KMS-11 (cell line): ENCODE measurements at regions not wholly inside any gene's neighbourhood (a gene's known extent, or its start where the extent isn't known, plus 50 kb on each side); places are given as distances from the start of the nearest gene placed in this dataset.

ENCODE experiments used
- H2AFZ ChIP-seq: fragments of 200-600 bp; sonication (generic); 2 replicates; pipeline ENCODE4 v1.6.1; 2016; ENCODE audit warnings: antibody characterized with exemption, mixed run types, low read depth
- H3K27ac ChIP-seq: fragments of 200-600 bp; sonication (generic); 2 replicates; pipeline ENCODE4 v1.6.1; 2016; ENCODE audit warnings: mild to moderate bottlenecking, mixed run types
- H3K27me3 ChIP-seq: fragments of 200-600 bp; sonication (generic); 2 replicates; pipeline ENCODE4 v1.6.1; 2017; ENCODE audit warnings: mild to moderate bottlenecking, low read depth, mixed run types, moderate library complexity; ENCODE audit not compliant: insufficient read depth
- H3K36me3 ChIP-seq: fragments of 200-600 bp; sonication (generic); 2 replicates; pipeline ENCODE4 v1.6.1; 2017; ENCODE audit warnings: mild to moderate bottlenecking, mixed run types; ENCODE audit not compliant: insufficient read depth
- H3K4me1 ChIP-seq: fragments of 200-600 bp; sonication (generic); 2 replicates; pipeline ENCODE4 v1.6.1; 2016; ENCODE audit warnings: mild to moderate bottlenecking, low read depth, mixed run types; ENCODE audit not compliant: poor library complexity, severe bottlenecking
- H3K4me2 ChIP-seq: fragments of 200-600 bp; sonication (generic); 2 replicates; pipeline ENCODE4 v1.7.0; 2016; ENCODE audit warnings: mild to moderate bottlenecking, mixed run types
- H3K4me3 ChIP-seq: fragments of 200-600 bp; sonication (generic); IDR thresholded peaks from 2 replicates; pipeline ENCODE4 v1.6.1; 2017; ENCODE audit warnings: low read depth, low read length, mixed read lengths; ENCODE audit not compliant: insufficient read depth
- H3K79me2 ChIP-seq: fragments of 200-600 bp; sonication (generic); 2 replicates; pipeline ENCODE4 v1.6.1; 2016; ENCODE audit warnings: low read depth, mixed run types; ENCODE audit not compliant: insufficient read depth
- H3K9ac ChIP-seq: fragments of 200-600 bp; sonication (generic); 2 replicates; pipeline ENCODE4 v1.6.1; 2016; ENCODE audit warnings: mild to moderate bottlenecking, mixed run types
- H4K20me1 ChIP-seq: fragments of 200-600 bp; sonication (generic); 2 replicates; pipeline ENCODE4 v1.6.1; 2016; ENCODE audit warnings: mild to moderate bottlenecking, mixed run types; ENCODE audit not compliant: insufficient read depth
- TF ChIP-seq, protein P1 (sequence below): fragments of 200-600 bp; sonication (generic); conservative IDR thresholded peaks from 2 replicates; pipeline ENCODE4 v1.6.1; 2017; ENCODE audit warnings: low read depth, mild to moderate bottlenecking, antibody characterized with exemption, low read length, moderate library complexity, mixed read lengths

DNA sequence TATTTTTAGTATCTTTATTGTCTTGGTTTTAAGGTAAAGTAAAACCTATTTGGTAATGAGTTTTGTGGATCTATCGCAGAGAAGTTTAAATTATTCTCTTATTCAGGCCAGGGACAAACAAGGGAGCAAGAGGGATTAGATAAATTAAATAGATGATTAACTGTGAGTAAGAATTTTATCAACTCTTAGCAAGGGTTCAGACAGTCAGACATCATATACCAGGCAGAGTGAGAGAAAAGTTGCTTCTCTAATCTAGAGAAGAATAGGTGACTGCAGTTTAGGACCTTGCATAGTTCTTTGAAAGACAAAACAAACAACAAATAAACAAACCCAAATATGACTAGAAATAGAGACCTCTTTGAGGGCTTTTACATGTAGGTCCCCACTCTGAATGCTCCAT is 840.2 kb upstream of the GOT2 start:
- Histone ChIP-seq H3K27me3 (no peaks in the 10 kb centered on the region), H3K9ac (no peak overlapping the region), H3K79me2 (no peaks in the 10 kb centered on the region), H3K27ac (no peak overlapping the region), H3K4me3 (no peak overlapping the region), H3K4me1 (no peaks in the 10 kb centered on the region), H3K4me2 (no peak overlapping the region), H3K36me3 (no peaks in the 10 kb centered on the region), H2AFZ (no peak overlapping the region), H4K20me1 (no peaks in the 10 kb centered on the region)
- TF ChIP-seq, protein P1, sequence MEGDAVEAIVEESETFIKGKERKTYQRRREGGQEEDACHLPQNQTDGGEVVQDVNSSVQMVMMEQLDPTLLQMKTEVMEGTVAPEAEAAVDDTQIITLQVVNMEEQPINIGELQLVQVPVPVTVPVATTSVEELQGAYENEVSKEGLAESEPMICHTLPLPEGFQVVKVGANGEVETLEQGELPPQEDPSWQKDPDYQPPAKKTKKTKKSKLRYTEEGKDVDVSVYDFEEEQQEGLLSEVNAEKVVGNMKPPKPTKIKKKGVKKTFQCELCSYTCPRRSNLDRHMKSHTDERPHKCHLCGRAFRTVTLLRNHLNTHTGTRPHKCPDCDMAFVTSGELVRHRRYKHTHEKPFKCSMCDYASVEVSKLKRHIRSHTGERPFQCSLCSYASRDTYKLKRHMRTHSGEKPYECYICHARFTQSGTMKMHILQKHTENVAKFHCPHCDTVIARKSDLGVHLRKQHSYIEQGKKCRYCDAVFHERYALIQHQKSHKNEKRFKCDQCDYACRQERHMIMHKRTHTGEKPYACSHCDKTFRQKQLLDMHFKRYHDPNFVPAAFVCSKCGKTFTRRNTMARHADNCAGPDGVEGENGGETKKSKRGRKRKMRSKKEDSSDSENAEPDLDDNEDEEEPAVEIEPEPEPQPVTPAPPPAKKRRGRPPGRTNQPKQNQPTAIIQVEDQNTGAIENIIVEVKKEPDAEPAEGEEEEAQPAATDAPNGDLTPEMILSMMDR, result no peak

DNA sequence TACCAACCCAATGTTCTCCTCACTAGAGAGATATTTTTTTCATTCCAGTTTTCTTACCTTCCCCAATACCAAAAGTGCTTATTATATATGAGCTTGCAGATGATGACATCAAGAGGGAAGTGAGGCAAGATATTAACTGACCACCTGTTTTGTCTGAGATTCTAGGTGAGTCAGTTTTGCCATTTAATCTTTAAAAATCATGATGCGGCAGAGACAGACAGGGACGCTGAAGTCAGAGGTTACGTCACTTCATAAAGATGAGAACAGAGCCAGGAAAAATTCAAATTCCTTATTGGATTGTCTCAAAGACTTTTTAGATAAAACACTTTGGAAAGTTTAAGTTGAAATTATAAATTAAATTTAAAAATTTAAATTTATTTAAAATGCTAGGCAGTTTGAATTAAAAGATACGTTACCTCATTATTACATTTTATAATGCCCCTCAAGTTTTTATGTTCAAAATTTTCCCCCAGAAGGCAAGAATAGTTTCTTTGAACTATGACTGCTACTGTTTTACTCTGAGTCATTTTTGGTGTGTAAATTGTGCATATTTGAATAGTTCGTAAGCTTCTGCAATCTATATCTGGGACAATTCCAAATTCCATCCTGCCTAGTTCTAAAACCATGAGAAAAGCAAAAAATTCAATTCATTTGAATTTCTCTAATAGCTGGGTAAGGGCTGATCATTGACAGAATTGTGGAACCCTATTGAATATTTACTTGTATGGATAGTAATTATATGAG is 839.6 kb upstream of the GOT2 start:
- no peak overlapping the region for H3K27ac ChIP-seq
- no peak overlapping the region for H3K4me2 ChIP-seq

DNA sequence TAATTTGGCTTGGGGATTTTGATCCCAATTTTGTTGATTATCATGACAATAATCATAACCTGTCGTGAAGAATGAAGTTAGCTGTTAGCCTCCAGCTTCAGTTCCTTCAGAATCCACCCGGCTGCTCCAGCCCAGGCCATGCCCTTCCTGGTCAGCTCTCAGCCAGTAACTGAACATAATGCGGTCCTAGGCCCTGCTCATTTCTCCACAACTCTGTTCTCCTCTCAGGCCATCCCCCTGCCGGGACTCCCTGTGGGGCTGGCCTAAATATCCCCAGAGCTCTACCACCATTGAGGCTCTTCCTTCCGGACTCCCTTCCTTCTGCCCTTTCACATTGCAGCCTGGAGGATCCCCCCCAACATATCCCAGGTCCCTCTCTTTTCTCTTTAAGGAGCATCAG is 833.4 kb upstream of the GOT2 start:
- H2AFZ ChIP-seq, result no peak overlapping the region
- H3K79me2 ChIP-seq, result no peaks in the 10 kb centered on the region

More for the DNA sequence above, 839.6 kb upstream of the GOT2 start:
- Histone ChIP-seq H3K9ac (no peak overlapping the region), H3K4me3 (no peak overlapping the region), H3K4me1 (no peaks in the 10 kb centered on the region), H2AFZ (no peak overlapping the region), H3K27me3 (no peaks in the 10 kb centered on the region), H3K36me3 (no peaks in the 10 kb centered on the region), H3K79me2 (no peaks in the 10 kb centered on the region), H4K20me1 (no peaks in the 10 kb centered on the region)
- TF ChIP-seq, protein P1, result no peak

DNA sequence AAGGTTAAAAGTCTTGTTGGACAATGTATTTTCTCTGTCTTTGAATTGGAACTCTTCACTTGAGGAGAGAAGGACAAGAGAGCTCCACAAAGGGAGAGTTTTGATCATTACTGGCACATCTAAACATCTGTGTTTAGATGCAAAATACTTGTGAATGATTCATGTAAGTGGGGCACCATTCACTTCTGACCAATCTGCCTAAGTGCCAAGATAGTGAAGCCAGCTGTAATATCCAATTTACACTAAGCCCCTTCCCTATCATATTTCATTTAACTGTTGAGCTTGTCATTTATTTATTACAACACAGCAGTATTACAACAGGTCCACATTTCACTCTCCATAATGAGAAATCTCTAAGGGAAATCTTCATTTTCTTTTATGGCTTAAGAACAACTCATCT is 832.3 kb upstream of the GOT2 start:
- H3K4me3 ChIP-seq, result no peak overlapping the region
- no peaks in the 10 kb centered on the region for H3K36me3 ChIP-seq
- TF ChIP-seq, protein P1, result no peak
- H3K4me2 ChIP-seq, result no peak overlapping the region
- H3K9ac ChIP-seq, result no peak overlapping the region
- H4K20me1 ChIP-seq, result no peaks in the 10 kb centered on the region
- H3K79me2 ChIP-seq, result no peaks in the 10 kb centered on the region
- H3K27ac ChIP-seq, result no peak overlapping the region
- H3K27me3 ChIP-seq, result no peaks in the 10 kb centered on the region
- H2AFZ ChIP-seq, result no peak overlapping the region
- H3K4me1 ChIP-seq, result no peaks in the 10 kb centered on the region

More for the DNA sequence above, 833.4 kb upstream of the GOT2 start:
- H3K27me3 ChIP-seq, result no peaks in the 10 kb centered on the region
- no peaks in the 10 kb centered on the region for H3K36me3 ChIP-seq
- H4K20me1 ChIP-seq, result no peaks in the 10 kb centered on the region
- H3K4me3 ChIP-seq, result no peak overlapping the region
- TF ChIP-seq, protein P1, result no peak
- H3K27ac ChIP-seq, result no peak overlapping the region
- no peaks in the 10 kb centered on the region for H3K4me1 ChIP-seq
- H3K9ac ChIP-seq, result no peak overlapping the region
- H3K4me2 ChIP-seq, result no peak overlapping the region
